B cell (primary cell): ENCODE measurements at regions not wholly inside any gene's neighbourhood (a gene's known extent, or its start where the extent isn't known, plus 50 kb on each side); places are given as distances from the start of the nearest gene placed in this dataset.

Experiments used
- ATAC-seq: fragments of 200-7000 bp; cut with Tn5 transposase; one replicate; pipeline ENCODE4 v1.10.0; 2021; ENCODE audit warnings: low read depth, mild to moderate bottlenecking, moderate number of reproducible peaks, moderate library complexity
- CTCF ChIA-PET: fragments of 350-600 bp; sonication (Branson Sonifier 250); formaldehyde crosslinking; loops from one replicate; lab custom pipeline; 2021; ENCODE audit warnings: antibody characterized with exemption, inconsistent platforms; lab: Charles Lee
- POLR2A ChIA-PET: fragments of 350-600 bp; sonication (Branson Sonifier 250); formaldehyde crosslinking; loops from one replicate; lab custom pipeline; 2021; ENCODE audit warnings: antibody characterized with exemption; lab: Charles Lee
- DNase-seq: peaks from one replicate; pipeline ENCODE4 v3.0.0; 2013
- H2AFZ ChIP-seq: 2 replicates; pipeline ENCODE4 v1.6.1; 2012; ENCODE audit warnings: mild to moderate bottlenecking, low read depth, low read length; ENCODE audit not compliant: insufficient read depth, poor library complexity, severe bottlenecking
- H3K27ac ChIP-seq, 2 donors: 1 replicate in 1 of 2; 2 replicates in 1 of 2; pipeline ENCODE4 v1.5.1; 2012 to 2013; ENCODE audit warnings: low read length in 2 of 2, mild to moderate bottlenecking in 2 of 2, moderate library complexity in 1 of 2
- H3K27me3 ChIP-seq, 4 experiments: fragments of 200-600 bp in 1 of 4; sonication (generic) in 1 of 4; replicated peaks in 1 of 4; 1 replicate in 2 of 4; 2 replicates in 2 of 4; pipeline versions ENCODE4 v1.6.1 to v1.7.0; 2013 to 2016; ENCODE audit warnings: low read length in 3 of 4, mild to moderate bottlenecking in 2 of 4, mixed read lengths in 1 of 4, moderate library complexity in 1 of 4; ENCODE audit not compliant: insufficient read depth in 4 of 4, control insufficient read depth in 3 of 4; ENCODE audit errors: control extremely low read depth in 1 of 4
- H3K36me3 ChIP-seq, 2 experiments: replicated peaks in 1 of 2; 1 replicate in 1 of 2; 2 replicates in 1 of 2; pipeline versions ENCODE4 v1.6.1 to v1.7.1; 2013; ENCODE audit warnings: low read length in 1 of 2; ENCODE audit not compliant: insufficient read depth in 2 of 2, control insufficient read depth in 1 of 2; ENCODE audit errors: control extremely low read depth in 1 of 2, extremely low read depth in 1 of 2
- H3K4me1 ChIP-seq, 2 donors: fragments of 200-600 bp in 1 of 2; sonication (generic) in 1 of 2; 1 replicate in 1 of 2; 2 replicates in 1 of 2; pipeline versions ENCODE4 v1.5.1 to v1.6.1; 2013 to 2017; ENCODE audit warnings: low read length in 2 of 2; ENCODE audit not compliant: control insufficient read depth in 2 of 2, insufficient read depth in 2 of 2
- H3K4me2 ChIP-seq: replicated peaks from 2 replicates; pipeline ENCODE3; 2012; ENCODE audit warnings: mild to moderate bottlenecking, low read depth, low read length; ENCODE audit not compliant: poor library complexity, severe bottlenecking
- H3K4me3 ChIP-seq, 5 experiments: fragments of 200-600 bp in 1 of 5; sonication (generic) in 1 of 5; 1 replicate in 3 of 5; 2 replicates in 2 of 5; pipeline versions ENCODE4 v1.5.1 to v1.7.0; 2011 to 2016; ENCODE audit warnings: low read length in 4 of 5, mild to moderate bottlenecking in 4 of 5, low read depth in 2 of 5, control low read depth in 1 of 5, moderate library complexity in 1 of 5; ENCODE audit not compliant: insufficient read depth in 1 of 5; ENCODE audit errors: control extremely low read depth in 1 of 5, extremely low read depth in 1 of 5
- H3K79me2 ChIP-seq: fragments of 200-600 bp; sonication (generic); one replicate; pipeline ENCODE4 v1.6.0; 2016; ENCODE audit warnings: low read length; ENCODE audit not compliant: control insufficient read depth, insufficient read depth
- H3K9ac ChIP-seq: fragments of 200-600 bp; sonication (generic); 2 replicates; pipeline ENCODE4 v1.6.1; 2017; ENCODE audit warnings: mild to moderate bottlenecking, low read length, moderate library complexity
- H3K9me3 ChIP-seq, 3 donors: one replicate each; pipeline versions ENCODE4 v1.6.1 to v1.7.1; 2013; ENCODE audit warnings: low read length in 2 of 3; ENCODE audit not compliant: control insufficient read depth in 2 of 3, insufficient read depth in 1 of 3; ENCODE audit errors: control extremely low read depth in 1 of 3
- H4K20me1 ChIP-seq: 2 replicates; pipeline ENCODE4 v1.6.0; 2012; ENCODE audit warnings: mild to moderate bottlenecking, low read length; ENCODE audit not compliant: insufficient read depth, control insufficient read depth, poor library complexity, severe bottlenecking
- H3K27ac Mint-ChIP-seq: one replicate; pipeline ENCODE4 v1.8.0; 2021; ENCODE audit warnings: mixed read lengths
- H3K27me3 Mint-ChIP-seq: one replicate; pipeline ENCODE4 v1.8.0; 2021; ENCODE audit warnings: mixed read lengths
- H3K4me1 Mint-ChIP-seq: one replicate; pipeline ENCODE4 v1.8.0; 2021; ENCODE audit warnings: mixed read lengths
- H3K4me3 Mint-ChIP-seq: one replicate; pipeline ENCODE4 v1.8.0; 2021; ENCODE audit warnings: mixed read lengths
- H3K9me3 Mint-ChIP-seq: one replicate; pipeline ENCODE4 v1.8.0; 2022; ENCODE audit warnings: mixed read lengths; ENCODE audit not compliant: insufficient read depth
- EZH2 ChIP-seq: IDR thresholded peaks from 2 replicates; pipeline ENCODE4 v1.6.1; 2012; ENCODE audit warnings: borderline replicate concordance, low read depth, mild to moderate bottlenecking, moderate library complexity, low read length; ENCODE audit not compliant: insufficient read depth, poor library complexity, severe bottlenecking
- WGBS: methylation state at CpG from one replicate; pipeline ENCODE4 v1.1.5; 2013; ENCODE audit warnings: missing lambda C conversion rate; ENCODE audit not compliant: insufficient coverage; 5-methylcytosine and 5-hydroxymethylcytosine counted together
- intact Hi-C: fragments of 100-400 bp; cut with micrococcal nuclease; formaldehyde crosslinking; loops from one replicate; pipeline ENCODE4 v1.10.0; 2022
- TF ChIP-seq, protein P1 (sequence below): fragments of 200-600 bp; IDR thresholded peaks from one replicate; pipeline ENCODE4 v1.8.0; 2022; ENCODE audit warnings: antibody characterized with exemption, mild to moderate bottlenecking

DNA sequence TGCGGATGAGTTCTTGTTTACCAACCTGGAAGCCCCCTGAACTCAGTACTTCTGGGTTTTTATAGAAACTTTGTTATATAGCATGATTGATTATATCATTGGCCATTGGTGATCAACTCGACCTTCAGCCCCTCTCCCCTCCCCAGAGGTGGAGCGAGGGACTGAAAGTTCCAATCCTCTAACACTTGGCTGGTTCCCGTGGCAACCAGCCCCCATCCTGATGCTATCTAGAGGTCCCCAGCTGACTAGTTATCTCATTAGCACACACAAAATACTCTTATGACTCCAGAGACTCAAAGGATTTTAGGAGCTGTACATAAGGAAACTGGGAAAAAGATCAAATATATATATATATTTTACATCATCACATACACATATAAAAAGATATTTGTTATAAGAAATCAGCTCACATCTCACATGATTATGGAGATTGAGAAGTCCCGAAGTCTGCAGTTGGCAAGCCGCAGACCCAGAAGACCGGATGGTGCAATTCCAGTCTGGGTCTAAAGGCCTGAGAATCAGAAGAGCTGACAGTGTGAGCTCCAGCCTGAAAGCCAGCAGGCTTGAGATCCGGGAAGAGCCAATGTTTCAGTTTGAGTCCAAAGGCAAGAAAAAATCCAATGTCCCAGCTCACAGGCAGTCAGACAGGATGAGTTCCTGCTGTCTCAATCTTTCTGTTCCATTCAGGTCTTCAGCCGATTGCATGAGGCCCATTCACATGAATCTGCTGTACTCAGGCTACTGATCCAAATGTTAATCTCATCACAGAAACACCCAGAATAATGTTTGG, 179.3 kb upstream of the DTNBP1 start:
- Histone ChIP-seq H3K4me1 (no peaks in the 10 kb centered on the region), H3K9ac (no peak overlapping the region), H3K27ac (no peak overlapping the region), H4K20me1 (no peaks in the 10 kb centered on the region), H3K79me2 (no peaks in the 10 kb centered on the region), H3K4me3 (no peak overlapping the region), H3K4me2 (no peak overlapping the region), H3K36me3 (no peaks in the 10 kb centered on the region), H2AFZ (no peak overlapping the region), H3K27me3 (no peaks in the 10 kb centered on the region), H3K9me3 (no peaks in the 10 kb centered on the region)
- DNase-seq: no peak
- Mint-ChIP-seq H3K4me3 (no peak overlapping the region), H3K4me1 (no peaks in the 10 kb centered on the region), H3K9me3 (peaks cover 3% of the 10 kb centered on the region), H3K27ac (no peak overlapping the region), H3K27me3 (peaks cover under 1% of the 10 kb centered on the region)
- POLR2A ChIA-PET: interaction anchor here (0.6 kb wide), 1 partner anchor 18 kb away, joined by 4 read pairs; no protein-coding TSS in a partner anchor
- no peak for TF ChIP-seq EZH2
- TF ChIP-seq, protein P1, sequence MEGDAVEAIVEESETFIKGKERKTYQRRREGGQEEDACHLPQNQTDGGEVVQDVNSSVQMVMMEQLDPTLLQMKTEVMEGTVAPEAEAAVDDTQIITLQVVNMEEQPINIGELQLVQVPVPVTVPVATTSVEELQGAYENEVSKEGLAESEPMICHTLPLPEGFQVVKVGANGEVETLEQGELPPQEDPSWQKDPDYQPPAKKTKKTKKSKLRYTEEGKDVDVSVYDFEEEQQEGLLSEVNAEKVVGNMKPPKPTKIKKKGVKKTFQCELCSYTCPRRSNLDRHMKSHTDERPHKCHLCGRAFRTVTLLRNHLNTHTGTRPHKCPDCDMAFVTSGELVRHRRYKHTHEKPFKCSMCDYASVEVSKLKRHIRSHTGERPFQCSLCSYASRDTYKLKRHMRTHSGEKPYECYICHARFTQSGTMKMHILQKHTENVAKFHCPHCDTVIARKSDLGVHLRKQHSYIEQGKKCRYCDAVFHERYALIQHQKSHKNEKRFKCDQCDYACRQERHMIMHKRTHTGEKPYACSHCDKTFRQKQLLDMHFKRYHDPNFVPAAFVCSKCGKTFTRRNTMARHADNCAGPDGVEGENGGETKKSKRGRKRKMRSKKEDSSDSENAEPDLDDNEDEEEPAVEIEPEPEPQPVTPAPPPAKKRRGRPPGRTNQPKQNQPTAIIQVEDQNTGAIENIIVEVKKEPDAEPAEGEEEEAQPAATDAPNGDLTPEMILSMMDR: no peak
- ATAC-seq: no peak
- CTCF ChIA-PET: no interaction called here
- WGBS: 92% methylated on average over 9 of the region's 9 CpGs
- intact Hi-C loops: no loop called here

DNA sequence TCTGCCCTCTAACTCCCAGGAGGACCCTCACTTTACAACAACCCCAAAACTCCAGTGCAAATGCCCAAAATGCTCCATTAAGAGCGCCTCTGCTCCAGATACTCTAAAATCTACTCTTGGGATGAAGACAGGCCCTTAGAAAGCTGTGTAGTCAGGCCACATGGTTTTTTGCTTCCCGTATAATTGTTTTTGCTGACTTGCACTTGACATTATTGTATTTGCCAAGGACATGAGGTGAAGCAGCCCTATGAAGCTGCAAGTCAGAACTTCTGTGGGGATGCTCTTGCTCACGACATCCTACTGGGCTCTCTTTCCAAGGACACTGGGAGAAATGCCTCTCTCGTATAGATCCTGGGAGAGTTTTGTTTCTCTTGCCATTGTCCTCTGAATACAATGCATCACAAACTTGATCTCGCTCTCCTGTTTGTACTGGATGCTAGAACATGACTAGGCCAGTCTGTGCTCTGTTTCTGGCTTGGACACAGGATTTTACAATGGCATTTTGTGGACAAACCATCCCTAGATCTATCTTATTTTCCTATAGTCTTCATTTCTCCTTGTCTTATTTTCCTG, 177.2 kb upstream of the DTNBP1 start:
- ChIA-PET CTCF (no interaction called here), POLR2A (no interaction called here)
- Histone ChIP-seq H3K9me3 (no peaks in the 10 kb centered on the region), H3K4me2 (no peak overlapping the region), H3K4me1 (no peaks in the 10 kb centered on the region), H3K9ac (no peak overlapping the region), H3K79me2 (no peaks in the 10 kb centered on the region), H3K27me3 (no peaks in the 10 kb centered on the region), H4K20me1 (no peaks in the 10 kb centered on the region), H2AFZ (no peak overlapping the region), H3K27ac (no peak overlapping the region), H3K36me3 (no peaks in the 10 kb centered on the region), H3K4me3 (no peak overlapping the region)
- no peaks in the 10 kb centered on the region for H3K9me3 Mint-ChIP-seq
- H3K4me1 Mint-ChIP-seq: no peaks in the 10 kb centered on the region
- intact Hi-C loops: no loop called here
- WGBS: 100% methylated on average over 3 of the region's 5 CpGs
- ATAC-seq (no peak), DNase-seq (no peak)
- H3K27me3 Mint-ChIP-seq: peaks cover 3% of the 10 kb centered on the region
- H3K27ac Mint-ChIP-seq: no peak overlapping the region
- H3K4me3 Mint-ChIP-seq: no peak overlapping the region
- no peak for TF ChIP-seq EZH2
- TF ChIP-seq, protein P1: no peak
